ENCODE measurements at regions not wholly inside any gene's neighbourhood (a gene's known extent, or its start where the extent isn't known, plus 50 kb on each side); places are given as distances from the start of the nearest gene placed in this dataset.
"Not testable (repeated sequence)": the region's sequence is repeated elsewhere in the genome, so short reads cannot be mapped to it uniquely, and the experiment has no call there.

DNA sequence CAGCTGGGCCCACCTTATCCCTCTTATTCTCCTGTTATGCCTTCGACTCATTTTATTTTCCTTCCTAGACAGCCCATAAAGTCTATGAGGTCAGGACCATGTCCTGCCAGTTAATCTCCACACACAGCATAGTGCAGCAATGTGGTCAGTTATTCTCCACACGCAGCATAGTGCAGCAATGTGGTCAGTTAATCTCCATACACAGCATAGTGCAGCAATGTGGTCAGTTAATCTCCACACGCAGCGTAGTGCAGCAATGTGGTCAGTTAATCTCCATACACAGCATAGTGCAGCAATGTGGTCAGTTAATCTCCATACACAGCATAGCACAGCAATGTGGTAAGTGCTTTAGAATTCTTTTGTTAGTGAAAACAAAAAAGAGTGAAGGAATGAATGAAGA, 77.8 kb downstream of the TEX36 start:
- DNase-seq: no peak

DNA sequence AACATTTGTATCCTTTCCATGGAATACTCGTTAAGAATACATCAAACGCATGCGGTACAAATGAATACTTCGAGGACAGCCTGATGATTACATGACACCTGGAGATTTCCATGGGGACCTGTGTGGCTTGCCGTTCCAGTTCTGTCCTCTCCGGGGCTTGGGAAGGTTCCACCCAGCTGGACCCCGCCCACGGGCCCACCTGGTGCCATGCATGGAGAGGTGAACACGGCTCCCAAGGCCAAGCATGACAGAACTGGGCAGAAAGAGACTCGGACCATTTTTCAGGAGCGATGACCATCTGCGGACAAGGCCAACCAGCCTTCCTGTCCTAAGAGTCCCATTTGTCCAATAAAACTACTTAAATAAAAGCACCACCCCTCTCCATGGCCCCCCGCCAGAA, 80.1 kb downstream of the TEX36 start:
- DNase-seq: no peak

DNA sequence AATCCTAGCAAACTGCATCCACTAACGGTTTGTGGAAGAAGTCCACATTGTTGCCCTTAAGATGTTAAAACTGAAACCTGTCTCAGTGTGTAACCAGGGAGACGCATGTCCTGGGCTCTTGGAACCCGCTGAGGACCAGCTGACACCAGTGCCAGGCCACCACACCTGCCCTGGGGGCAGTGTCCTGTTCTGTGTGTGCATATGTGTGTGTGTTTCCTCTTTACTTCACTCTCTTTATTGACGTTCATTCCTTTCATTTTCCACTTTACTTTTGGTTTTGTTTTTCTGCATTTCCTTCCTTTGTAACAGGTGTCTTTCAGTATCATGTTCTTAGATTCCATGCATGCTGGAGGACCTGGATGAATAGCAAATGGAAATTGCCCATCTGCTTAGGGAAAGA, 83.8 kb downstream of the TEX36 start:
- DNase-seq: no peak

DNA sequence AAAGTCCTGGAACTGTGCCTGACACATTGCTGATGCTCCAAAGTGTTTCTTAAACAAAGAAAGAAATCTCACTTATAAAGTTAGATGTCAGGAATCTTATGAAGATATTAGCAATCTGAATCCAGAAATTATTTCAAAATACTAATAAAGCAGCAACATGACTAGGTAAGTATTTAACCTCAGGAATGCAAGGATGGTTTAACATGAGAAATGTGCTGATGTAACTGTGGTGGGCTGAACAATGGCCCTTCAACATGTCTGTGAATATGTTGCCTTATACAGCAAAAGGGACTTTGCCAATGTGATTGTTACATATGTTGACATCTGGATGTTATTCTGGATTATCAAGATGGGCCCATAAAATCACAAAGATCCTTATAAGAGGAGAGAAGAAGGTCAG, 87.1 kb downstream of the TEX36 start:
- no peak for DNase-seq

DNA sequence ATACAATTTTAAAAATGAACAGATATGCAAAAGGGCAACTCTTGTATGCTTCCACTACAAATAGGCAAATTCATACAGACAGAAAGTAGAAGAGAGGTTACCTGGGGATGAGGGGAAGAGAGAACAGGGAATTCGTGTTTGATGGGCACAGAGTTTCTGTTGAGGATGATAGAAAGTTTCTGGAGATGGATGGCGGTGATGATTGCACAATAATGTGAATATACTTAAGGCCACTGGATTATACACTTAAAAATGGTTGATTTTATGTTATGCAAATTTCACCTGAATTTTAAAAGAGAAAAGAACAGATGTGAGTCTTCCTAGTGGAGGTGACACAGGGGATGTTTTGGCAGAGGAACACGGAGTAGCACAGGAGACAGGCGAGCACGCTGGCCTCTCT, 89.3 kb downstream of the TEX36 start:
- no peak for DNase-seq

DNA sequence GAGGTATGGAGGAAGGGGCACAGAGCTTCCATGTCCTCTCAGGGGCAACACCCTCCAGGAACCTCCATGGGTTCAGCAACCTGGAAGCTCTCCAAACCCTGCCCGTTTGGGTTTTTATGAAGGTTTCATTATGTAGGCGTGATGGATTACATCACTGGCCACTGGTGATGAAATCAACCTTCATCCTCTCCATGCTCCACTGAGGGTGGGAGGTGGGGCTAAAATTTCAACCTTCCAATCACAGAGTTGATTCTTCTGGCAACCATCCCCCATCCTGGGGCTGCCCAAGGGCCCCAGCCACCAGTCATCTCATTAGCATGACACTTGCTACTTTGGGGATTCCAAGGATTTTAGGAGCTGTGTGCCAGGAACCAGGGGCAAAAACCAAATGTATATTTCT, 90.1 kb downstream of the TEX36 start:
- no peak for DNase-seq

DNA sequence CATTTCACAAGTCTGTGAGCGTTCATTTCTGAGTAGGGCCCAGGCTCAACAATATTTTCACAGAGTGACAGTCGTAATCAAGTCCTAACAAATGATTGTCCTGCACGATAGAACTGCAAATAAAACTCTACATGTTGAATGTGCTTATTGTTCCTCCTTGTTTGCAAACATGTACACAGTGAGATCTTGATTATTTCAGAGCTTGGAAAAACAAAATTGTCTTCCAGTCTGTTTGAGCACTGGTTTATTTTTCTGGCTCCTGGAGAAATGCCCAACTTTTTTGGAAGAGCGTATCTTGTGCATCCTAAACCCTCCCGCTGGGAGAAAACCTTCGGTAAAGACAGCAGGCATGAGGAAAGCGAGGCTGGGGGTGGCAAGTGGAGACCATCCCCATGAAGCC, 91.1 kb downstream of the TEX36 start:
- DNase-seq: no peak

DNA sequence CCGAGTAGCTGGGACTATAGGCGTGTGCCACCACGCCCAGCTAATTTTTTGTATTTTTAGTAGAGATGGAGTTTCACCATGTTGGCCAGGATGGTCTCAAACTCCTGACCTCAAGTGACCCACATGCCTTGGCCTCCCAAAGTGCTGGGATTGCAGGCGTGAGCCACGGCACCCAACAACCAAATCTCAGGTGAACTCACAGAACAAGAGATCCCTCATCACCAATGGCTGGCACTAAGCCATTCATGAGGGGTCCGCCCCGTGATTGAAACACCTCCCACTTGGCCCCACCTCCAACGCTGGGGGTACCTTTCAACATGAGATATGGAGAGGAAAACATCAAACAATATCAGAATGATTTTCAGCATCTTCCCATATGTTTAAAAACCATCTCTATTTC, 94.2 kb downstream of the TEX36 start:
- not testable (repeated sequence) for DNase-seq

DNA sequence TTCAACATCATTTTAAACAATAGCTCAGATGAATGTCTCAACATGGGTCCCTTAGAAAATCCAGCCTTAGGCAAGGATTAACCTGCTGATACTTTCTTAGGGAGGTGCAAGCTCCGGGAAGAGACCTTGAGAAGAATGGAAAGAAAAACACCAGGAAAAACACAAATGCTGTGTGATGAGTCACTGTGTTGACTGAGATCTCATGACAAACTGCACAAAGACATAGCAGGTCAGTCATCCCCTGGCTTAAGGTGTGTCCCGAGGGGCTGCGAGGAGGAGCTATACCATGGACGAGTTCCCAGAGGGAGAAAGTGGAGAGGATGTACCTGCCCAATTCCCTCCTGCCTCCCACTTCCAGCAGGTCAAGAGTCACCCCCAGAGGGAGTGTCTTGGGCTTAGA, 98.0 kb downstream of the TEX36 start:
- no peak for DNase-seq

DNA sequence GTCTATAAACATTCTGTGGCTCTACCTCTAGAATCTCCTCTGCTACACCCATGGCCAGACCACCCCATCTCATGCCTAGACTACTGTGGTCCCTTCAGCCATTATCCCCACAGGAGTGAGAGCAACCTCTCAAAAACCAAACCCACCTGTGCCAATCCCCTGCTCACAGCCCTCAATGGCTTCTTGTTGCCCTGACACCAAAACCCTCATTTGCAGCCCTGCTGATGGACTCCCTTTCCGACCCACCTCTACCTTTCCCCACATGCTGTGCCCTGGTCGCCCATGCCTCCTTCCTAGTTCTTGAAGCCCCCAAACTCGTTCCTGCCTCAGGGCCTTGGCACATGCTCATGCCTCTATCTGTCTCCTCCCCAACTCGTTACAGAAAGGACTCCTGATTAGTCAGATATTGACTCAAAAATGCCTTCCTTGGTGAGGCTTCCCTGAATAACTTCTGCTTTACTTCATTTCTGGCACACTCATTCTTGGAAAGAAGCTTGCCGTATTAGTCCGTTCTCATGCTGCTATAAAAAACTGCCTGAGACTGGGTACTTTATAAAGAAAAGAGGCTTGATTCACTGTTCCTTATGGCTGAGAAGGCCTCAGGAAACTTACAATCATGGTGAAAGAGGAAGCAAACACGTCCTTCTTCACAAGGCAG, 104.2 kb downstream of the TEX36 start:
- no peak for DNase-seq

DNA sequence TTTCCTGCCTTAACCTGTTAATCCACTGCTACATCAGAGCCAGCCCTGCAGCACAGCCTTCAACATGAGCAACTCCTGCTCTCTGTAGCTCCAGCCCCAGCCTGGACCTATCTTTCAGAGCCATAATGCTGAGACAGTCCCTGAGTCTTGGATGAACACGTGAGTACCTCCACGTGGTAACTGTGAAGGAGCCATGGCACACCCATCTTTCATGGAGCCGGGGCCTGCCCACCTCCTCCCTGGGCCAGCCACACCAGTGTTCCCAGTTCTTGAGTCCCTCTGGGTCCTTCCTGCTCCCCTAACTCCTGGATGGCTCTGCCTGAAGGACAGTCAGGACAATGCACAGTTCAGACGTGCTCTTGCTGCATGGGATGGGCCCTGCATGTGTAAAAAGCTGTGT, 107.1 kb downstream of the TEX36 start:
- no peak for DNase-seq

DNA sequence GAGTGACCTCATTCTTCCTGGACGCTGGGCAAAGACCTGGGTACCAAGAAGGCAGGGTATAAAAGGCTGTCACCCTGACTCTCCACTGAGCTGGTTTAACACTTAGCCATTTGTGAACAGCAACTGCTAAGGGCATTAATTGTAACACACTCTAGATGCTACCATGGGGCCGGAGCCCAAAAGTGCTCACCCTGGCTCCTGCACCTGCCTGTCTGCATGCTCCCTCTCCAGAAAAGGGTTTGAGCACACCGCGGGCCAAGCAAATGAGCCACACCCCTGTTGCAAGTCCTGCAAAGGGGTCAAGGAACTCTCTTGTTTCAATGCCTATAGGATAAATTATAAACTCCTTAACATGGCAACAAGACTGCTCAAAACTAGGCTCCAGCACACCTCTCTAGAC, 114.8 kb downstream of the TEX36 start:
- DNase-seq: no peak

DNA sequence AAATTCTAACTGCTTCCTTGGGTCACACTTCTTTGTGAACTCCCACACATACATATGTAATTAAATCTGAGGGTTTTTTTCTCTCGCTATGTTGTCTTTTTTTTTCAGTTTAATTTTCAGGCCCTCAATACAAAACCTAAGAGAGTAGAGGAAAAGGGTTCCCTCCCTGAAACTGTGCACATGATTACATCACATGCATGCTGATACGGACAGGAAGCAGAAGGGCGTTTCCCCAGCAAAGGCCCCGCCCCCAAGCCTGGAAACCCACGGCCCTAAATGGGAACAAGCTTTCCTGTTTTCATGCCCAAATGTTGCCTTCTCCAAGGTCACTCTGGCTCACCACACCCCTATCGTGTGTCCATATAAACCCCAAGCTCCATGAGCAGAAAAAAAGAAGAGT, 115.4 kb downstream of the TEX36 start:
- no peak for DNase-seq

DNA sequence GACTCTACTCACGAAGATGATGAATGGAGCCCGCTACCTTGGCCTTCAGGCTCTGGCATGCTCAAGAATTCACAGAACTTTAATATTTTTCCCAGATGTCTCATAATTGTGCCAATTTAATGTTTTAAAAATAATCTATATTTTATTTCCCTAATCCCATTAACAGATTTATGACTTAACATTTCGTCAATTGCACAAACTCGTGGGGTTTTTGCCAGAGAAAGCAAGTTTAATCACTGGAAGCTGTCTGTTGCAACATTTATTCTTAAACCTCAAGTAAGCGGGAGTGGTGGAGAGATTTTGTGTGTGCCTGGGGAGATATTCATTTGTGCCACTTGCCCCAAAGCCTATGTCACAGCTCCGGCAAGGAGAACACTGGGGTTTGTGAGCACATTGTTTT, 117.9 kb downstream of the TEX36 start:
- no peak for DNase-seq

DNA sequence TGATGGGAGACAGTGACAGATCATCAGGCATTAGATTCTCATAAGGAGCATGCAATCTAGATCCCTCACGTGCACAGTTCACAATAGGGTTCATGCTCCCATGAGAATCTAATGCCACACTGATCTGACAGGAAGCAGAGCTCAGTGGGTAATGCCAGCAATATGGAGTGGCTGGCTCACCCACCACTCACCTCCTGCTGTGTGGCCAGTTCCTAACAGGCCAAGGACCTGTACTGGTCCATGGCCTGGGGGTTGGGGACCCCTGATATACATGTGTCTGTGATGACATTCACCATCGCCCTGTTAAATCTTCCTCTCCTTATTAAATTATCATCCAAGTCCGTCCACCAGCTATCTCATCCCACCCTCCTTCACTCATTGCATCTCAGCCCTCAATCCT, 118.4 kb downstream of the TEX36 start:
- no peak for DNase-seq

DNA sequence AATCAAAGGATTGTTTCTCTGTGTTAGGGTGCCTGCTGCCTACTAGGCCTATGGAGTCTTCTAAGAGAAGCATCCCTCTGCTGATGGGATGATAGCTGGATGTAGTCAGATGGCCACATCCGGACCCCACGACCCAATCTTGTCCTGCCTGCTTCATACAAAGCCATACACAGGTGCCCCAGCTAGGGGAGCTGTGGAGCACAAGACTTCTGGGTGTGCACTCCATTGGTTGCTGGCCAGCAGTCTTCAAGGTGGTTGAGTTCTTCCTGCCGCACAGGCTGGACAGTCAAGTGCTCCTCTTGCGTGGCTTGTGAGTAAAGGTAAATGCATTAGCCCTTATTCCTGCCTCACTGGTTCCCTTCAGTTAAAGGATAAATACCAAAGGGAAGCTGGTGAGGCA, 120.2 kb downstream of the TEX36 start:
- no peak for DNase-seq

DNA sequence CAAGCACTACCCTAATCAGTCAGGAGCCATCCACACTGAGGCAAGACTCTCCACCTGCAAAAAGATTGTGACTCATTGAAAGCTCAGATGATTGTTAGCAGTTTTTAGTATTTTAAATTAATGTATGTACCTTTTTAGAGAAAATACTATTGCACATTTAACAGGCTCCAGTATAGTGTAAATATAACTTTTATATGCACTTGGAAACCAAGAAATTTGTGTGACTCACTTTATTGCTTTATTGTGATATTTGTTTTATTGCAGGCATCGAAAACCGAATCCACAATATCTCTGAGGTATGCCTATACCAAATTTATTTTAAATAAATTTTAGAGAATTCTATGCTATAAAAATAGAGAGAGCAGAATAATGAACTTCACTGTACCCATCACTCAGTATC, 122.0 kb downstream of the TEX36 start:
- no peak for DNase-seq

DNA sequence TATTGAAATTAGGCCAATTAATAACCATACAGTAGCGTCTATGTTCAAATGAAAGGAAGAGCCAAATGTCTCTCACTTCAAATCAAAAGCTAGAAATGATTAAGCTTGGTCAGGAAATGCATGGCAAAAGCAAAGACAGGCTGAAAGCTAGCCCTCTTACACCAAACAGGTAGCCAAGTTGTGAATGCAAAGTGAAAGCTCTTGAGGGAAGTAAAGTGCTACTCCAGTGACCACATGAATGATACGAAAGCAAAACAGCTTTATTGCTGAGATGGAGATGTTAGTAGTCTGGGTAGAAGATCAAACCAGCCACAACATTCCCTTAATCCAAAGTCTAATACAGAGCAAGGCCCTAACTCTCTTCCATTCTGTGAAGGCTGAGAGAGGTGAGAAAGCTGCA, 123.8 kb downstream of the TEX36 start:
- no peak for DNase-seq

DNA sequence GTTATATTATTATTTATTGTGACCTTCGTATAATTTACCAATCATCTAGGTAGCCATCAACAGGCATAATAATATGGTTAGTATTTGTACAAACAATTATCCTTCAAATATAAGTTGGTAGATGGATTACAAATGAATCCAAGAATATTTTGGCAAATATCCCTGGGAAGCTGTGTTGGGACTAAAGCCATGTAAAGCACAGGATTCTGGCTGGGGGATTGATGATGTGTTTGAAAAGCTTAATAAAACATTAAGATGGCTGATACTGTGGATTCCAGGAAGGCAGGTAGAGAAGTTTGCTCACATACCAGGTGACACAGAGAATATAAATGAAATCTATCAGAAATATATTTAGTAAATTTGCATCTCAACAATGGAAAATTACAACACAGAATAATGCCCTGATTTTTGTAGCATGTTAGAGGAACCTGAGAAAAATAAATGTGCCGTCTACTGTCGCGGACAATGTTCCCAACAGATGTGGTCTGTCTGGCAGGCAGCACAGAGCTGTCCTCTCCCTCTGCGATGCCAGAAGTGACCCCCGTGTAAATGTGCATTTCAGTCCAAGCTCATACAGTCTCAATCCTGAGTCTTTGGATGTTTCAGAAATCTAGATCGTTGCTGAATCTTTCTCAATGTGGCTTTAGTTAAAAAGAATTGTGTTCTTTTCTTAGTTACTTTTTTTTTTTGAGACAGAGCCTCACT, 125.0 kb downstream of the TEX36 start:
- DNase-seq: no peak

DNA sequence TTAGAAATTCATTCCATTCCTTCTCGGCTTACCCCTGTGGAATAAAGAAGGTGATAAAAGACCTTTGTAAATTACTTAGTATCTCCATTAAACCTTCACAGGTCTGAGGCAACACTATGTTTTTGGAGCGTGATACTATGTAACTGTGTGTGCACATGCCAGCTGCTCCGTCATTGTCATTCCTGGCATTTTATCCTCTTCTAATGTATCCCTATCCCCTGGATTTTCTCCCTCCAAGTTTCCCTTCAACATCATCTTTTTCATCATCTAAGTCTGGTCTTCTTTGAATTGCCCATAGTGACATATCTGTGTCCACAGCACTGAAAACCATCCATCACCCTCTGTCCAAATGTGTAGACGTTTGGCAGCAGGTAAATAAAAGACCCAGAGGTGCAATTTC, 125.7 kb downstream of the TEX36 start:
- no peak for DNase-seq

DNA sequence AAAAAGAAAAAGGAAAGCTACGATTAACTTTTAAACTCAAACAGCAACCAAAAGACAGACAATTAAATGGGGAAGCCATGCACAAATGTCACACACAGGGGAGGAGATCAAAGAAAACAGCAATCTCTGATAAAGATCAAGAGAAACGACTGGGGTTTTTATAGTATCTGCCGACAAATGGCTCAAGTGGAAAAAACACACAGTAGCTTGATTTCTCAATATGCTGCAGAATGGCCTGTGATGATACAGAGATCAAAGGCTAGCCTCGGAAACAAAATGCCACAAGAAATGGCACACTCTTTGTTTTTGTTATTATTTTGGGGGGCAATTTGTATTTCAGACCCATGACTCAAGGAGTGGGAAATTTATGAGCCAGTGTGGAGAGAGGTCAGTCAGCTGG, 126.1 kb downstream of the TEX36 start:
- no peak for DNase-seq

DNA sequence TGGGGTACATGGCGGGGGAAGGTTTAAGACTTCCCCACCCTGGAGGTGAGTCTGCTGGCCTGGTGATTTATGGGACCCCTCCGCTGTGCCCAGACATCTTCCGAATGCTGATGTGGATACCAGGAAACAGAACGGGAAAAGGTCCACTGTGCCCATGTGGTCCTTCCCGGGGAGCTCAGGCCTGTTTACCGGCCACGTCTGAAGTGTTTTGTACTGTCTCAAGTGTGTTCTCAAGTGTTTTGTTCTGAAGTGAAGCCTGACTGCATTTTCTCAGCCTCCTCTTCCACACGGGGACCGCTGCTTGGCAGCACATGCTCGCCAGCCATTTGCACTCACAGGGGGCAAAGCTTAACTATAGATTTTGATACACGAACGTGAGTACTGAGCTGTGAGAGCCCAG, 127.2 kb downstream of the TEX36 start:
- no peak for DNase-seq

DNA sequence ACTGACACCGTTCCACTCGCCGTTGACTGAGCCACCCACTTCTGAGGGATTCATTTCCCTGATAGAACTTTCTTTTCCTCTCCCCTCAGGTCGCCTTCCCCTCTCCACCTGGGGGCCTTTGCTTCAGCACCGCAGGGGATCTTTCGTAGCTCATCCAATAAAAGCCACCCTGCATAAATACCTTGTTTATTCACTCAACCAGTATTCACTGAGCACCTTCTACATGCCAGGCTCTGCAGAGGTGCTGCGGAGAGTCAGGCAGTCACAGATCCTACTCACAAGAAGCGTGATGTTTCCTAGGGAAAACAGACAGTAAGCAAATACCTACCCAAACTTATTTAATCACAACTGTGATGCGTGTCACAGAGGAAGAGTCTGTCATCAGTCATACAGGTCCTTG, 127.7 kb downstream of the TEX36 start:
- DNase-seq: no peak

DNA sequence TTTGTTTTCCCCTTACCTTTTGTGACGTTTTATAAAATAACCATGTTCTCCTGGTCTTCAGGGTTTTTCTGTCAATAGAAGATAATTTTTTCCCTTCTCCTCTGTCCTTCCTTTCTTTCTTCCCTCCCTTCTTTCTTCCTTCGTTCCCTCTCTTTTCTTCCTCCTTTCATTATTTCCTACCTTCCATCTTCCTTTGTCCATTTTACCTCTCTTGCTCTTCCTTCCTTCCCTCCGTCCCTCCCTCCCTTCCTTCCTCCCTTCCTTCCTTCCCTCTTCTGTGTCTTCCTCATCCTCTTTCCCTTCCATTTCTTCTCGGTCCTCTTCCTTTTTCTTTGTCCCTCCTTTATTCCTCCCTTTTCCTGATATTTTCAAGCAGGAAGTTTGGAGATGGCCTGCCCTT, 128.2 kb downstream of the TEX36 start:
- no peak for DNase-seq

DNA sequence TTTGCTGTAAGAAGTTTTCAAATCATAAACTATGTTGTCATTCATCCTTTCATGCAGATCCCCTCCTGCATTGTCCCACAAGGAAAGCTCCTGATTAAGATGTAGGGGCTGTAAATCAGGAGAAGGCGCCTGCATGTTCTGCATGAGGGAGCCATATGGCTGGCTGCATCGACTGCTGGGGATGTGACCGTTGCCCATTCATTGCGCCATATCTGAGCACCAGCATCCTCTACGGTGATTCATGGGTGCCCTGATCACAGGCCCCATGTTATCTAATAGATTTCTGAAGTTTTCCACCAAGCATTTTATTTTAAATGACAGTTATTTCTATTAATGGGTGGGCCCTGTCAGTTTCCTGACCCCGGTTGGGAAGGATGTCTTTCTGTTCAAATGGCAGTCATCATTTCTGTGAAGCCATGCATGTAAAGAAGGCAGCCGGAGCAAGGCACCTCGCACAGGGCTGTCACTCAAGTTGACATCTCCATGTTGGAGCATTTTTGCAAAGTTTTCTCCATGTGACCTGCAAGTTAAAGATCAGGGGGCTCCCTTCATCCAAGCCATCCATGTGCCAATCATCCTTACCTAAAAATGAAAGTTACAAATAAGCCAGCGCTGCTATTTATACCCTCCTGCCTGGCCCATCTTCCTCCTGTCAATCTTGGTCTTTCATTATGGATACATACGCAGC, 128.8 kb downstream of the TEX36 start:
- DNase-seq: no peak

All from NCI-H2107 (cell line).